Neural progenitor cell (in vitro differentiated cells): ENCODE measurements at regions not wholly inside any gene's neighbourhood (a gene's known extent, or its start where the extent isn't known, plus 50 kb on each side); places are given as distances from the start of the nearest gene placed in this dataset.

Experiments used
- CTCF ChIP-seq: fragments of 200-600 bp; sonication (generic); IDR thresholded peaks from 2 replicates; pipeline ENCODE4 v1.5.1; 2017; ENCODE audit warnings: antibody characterized with exemption, mild to moderate bottlenecking
- EZH2 ChIP-seq: fragments of 200-600 bp; sonication (generic); IDR thresholded peaks from 2 replicates; pipeline ENCODE4 v1.6.1; 2017; ENCODE audit warnings: antibody characterized with exemption, mild to moderate bottlenecking, moderate library complexity
- EZH2phosphoT487 ChIP-seq: fragments of 200-600 bp; sonication (generic); IDR thresholded peaks from 2 replicates; pipeline ENCODE4 v1.6.1; 2017; ENCODE audit warnings: antibody characterized with exemption

- no peak for TF ChIP-seq EZH2
- TF ChIP-seq CTCF: no peak
- TF ChIP-seq EZH2phosphoT487: no peak
Observed at GRCh38 chr13:107190065-107190464, 622.1 kb upstream of the ARGLU1 start.
